Mucosa of gallbladder (tissue), 1 donor: ENCODE measurements at regions not wholly inside any gene's neighbourhood (a gene's known extent, or its start where the extent isn't known, plus 50 kb on each side); places are given as distances from the start of the nearest gene placed in this dataset.
"Not testable (repeated sequence)": the region's sequence is repeated elsewhere in the genome, so short reads cannot be mapped to it uniquely, and the experiment has no call there.

Experiments
- DNase-seq: peaks from one replicate; pipeline ENCODE4 v3.0.0-alpha.2; 2020; ENCODE audit warnings: low spot score
- donor health status: DM: no; HTN: no; CAD: no.

GRCh38 chr1:120550335-120550734, 135.5 kb downstream of the NBPF8 start:
- not testable (repeated sequence) for DNase-seq

- DNase-seq, result not testable (repeated sequence)
Measured at GRCh38 chr1:120552190-120552589, 137.4 kb downstream of the NBPF8 start.

- DNase-seq, result not testable (repeated sequence)
Measured at GRCh38 chr1:120557605-120558302, 142.9 kb downstream of the NBPF8 start.

- peak; percentile 62 for DNase-seq
Measured at GRCh38 chr1:120558303-120559060, 143.6 kb downstream of the NBPF8 start.

- not testable (repeated sequence) for DNase-seq
Measured at GRCh38 chr1:120561767-120562166, 146.9 kb downstream of the NBPF8 start.

- not testable (repeated sequence) for DNase-seq
Measured at GRCh38 chr1:120565396-120565795, 150.6 kb downstream of the NBPF8 start.

GRCh38 chr1:120567620-120568019, 152.8 kb downstream of the NBPF8 start:
- DNase-seq, result not testable (repeated sequence)

GRCh38 chr1:120575201-120575600, 148.5 kb upstream of the NBPF26 start:
- DNase-seq, result not testable (repeated sequence)

GRCh38 chr1:120582135-120582534, 141.6 kb upstream of the NBPF26 start:
- not testable (repeated sequence) for DNase-seq

- DNase-seq, result not testable (repeated sequence)
Measured at GRCh38 chr1:120586053-120586452, 137.7 kb upstream of the NBPF26 start.

- not testable (repeated sequence) for DNase-seq
Measured at GRCh38 chr1:120588811-120589210, 134.9 kb upstream of the NBPF26 start.

- DNase-seq, result not testable (repeated sequence)
Measured at GRCh38 chr1:120591774-120592173, 132.0 kb upstream of the NBPF26 start.

GRCh38 chr1:120592943-120593342, 130.8 kb upstream of the NBPF26 start:
- not testable (repeated sequence) for DNase-seq

GRCh38 chr1:120593648-120594047, 130.1 kb upstream of the NBPF26 start:
- DNase-seq, result not testable (repeated sequence)

GRCh38 chr1:120598331-120598951, 125.3 kb upstream of the NBPF26 start:
- not testable (repeated sequence) for DNase-seq

- not testable (repeated sequence) for DNase-seq
Measured at GRCh38 chr1:120599511-120599910, 124.2 kb upstream of the NBPF26 start.

GRCh38 chr1:120600442-120601041, 123.2 kb upstream of the NBPF26 start:
- DNase-seq, result not testable (repeated sequence)

- DNase-seq, result not testable (repeated sequence)
Measured at GRCh38 chr1:120607882-120608281, 115.9 kb upstream of the NBPF26 start.

- not testable (repeated sequence) for DNase-seq
Measured at GRCh38 chr1:120608314-120609014, 115.3 kb upstream of the NBPF26 start.

GRCh38 chr1:120609015-120609573, 114.7 kb upstream of the NBPF26 start:
- not testable (repeated sequence) for DNase-seq

- DNase-seq, result not testable (repeated sequence)
Measured at GRCh38 chr1:120609834-120610233, 113.9 kb upstream of the NBPF26 start.
